Keratinocyte (primary cell): ENCODE measurements at regions not wholly inside any gene's neighbourhood (a gene's known extent, or its start where the extent isn't known, plus 50 kb on each side); places are given as distances from the start of the nearest gene placed in this dataset.
"Not testable (repeated sequence)": the region's sequence is repeated elsewhere in the genome, so short reads cannot be mapped to it uniquely, and the experiment has no call there.

ENCODE experiments used
- EZH2 ChIP-seq: IDR thresholded peaks from one replicate; pipeline ENCODE4 v1.6.1; 2012; ENCODE audit warnings: inconsistent platforms, mild to moderate bottlenecking, low read length, moderate library complexity
- TF ChIP-seq, protein P1 (sequence below), 3 experiments: IDR thresholded peaks in 1 of 3; conservative IDR thresholded peaks in 1 of 3; optimal IDR thresholded peaks in 1 of 3; 2 replicates in 2 of 3; 3 replicates in 1 of 3; pipeline versions ENCODE3 to v1.5.1; 2011; ENCODE audit warnings: low read length in 3 of 3, mild to moderate bottlenecking in 3 of 3, moderate library complexity in 2 of 3, control low read depth in 1 of 3, inconsistent platforms in 1 of 3; ENCODE audit not compliant: insufficient read depth in 2 of 3; ENCODE audit errors: extremely low read depth in 1 of 3

DNA sequence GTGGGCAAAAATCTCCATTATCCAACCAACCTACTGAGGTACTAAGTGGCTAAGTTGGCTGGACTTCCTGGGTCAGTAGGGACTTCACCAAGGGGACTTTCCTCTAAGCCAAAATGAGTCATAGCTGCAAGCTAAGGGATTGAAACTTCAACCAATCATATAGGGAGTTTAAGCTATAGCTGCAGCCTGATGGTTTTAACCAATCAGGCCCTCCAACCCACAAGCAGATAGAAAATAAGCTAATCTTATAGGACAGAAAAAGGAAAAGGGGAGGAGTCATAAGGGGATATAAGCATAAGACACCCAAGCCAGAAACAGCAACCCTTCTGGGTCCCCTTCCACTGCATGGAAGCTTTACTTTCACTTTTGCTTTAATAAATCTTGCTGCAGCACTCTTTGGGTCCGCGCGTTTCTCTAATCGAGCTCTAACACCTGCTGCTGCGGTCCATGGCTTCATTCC is 444.9 kb upstream of the NECTIN3 start:
- TF ChIP-seq, protein P1, sequence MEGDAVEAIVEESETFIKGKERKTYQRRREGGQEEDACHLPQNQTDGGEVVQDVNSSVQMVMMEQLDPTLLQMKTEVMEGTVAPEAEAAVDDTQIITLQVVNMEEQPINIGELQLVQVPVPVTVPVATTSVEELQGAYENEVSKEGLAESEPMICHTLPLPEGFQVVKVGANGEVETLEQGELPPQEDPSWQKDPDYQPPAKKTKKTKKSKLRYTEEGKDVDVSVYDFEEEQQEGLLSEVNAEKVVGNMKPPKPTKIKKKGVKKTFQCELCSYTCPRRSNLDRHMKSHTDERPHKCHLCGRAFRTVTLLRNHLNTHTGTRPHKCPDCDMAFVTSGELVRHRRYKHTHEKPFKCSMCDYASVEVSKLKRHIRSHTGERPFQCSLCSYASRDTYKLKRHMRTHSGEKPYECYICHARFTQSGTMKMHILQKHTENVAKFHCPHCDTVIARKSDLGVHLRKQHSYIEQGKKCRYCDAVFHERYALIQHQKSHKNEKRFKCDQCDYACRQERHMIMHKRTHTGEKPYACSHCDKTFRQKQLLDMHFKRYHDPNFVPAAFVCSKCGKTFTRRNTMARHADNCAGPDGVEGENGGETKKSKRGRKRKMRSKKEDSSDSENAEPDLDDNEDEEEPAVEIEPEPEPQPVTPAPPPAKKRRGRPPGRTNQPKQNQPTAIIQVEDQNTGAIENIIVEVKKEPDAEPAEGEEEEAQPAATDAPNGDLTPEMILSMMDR (optimal IDR thresholded peaks at IDR 0.05 in 1 of 3, IDR thresholded peaks at IDR 0.05 in 1 of 3, conservative IDR thresholded peaks at IDR 0.05 in 1 of 3; ENCODE audit: extremely low read depth in 1 of 3, insufficient read depth in 2 of 3, low read length in 3 of 3), result not testable (repeated sequence)
- not testable (repeated sequence) for TF ChIP-seq EZH2
